ENCODE measurements at regions not wholly inside any gene's neighbourhood (a gene's known extent, or its start where the extent isn't known, plus 50 kb on each side); places are given as distances from the start of the nearest gene placed in this dataset.
A peak's percentile ranks its signal among the peaks of the same experiment; 100 is the strongest.
"Not testable (repeated sequence)": the region's sequence is repeated elsewhere in the genome, so short reads cannot be mapped to it uniquely, and the experiment has no call there.

- H3K79me2 ChIP-seq (ENCODE audit: insufficient read depth, low read length); H3K36me3 Mint-ChIP-seq; H3K4me2 ChIP-seq (replicated peaks; ENCODE audit: extremely low read depth, low read length, poor library complexity, severe bottlenecking); H4K20me1 ChIP-seq (ENCODE audit: insufficient read depth, low read length); H3K36me3 ChIP-seq (replicated peaks in 1 of 2; ENCODE audit: control insufficient read depth in 1 of 2, insufficient read depth in 2 of 2, low read length in 2 of 2); H3K4me1 ChIP-seq (ENCODE audit: control insufficient read depth in 1 of 2, insufficient read depth in 2 of 2, low read length in 2 of 2); intact Hi-C loops (cut with micrococcal nuclease); H3K9ac ChIP-seq (ENCODE audit: insufficient read depth, low read length, poor library complexity, severe bottlenecking); H3K27ac Mint-ChIP-seq; H3K4me3 ChIP-seq (replicated peaks in 1 of 3; ENCODE audit: low read depth in 2 of 3, low read length in 3 of 3); H3K27ac ChIP-seq (ENCODE audit: low read depth in 1 of 2, low read length in 2 of 2); H3K27me3 Mint-ChIP-seq (ENCODE audit: low read depth in 3 of 3); H3K27me3 ChIP-seq (ENCODE audit: control insufficient read depth in 2 of 2, insufficient read depth in 2 of 2, low read length in 2 of 2); H3K4me3 Mint-ChIP-seq; H3K4me1 Mint-ChIP-seq; H2AFZ ChIP-seq (ENCODE audit: insufficient read depth, low read depth, low read length, poor library complexity, severe bottlenecking): not testable (repeated sequence)
- peaks cover 19 to 84% (median 57%) of the 10 kb centered on the region in 7 donors for H3K9me3 Mint-ChIP-seq
- DNase-seq: peak in 1 of 3 donors; percentile 0
- WGBS (ENCODE audit: insufficient coverage): 90% methylated on average over 6 of the region's 28 CpGs
- peaks cover 33 to 82% of the 10 kb centered on the region in 2 donors for H3K9me3 ChIP-seq (replicated peaks in 1 of 2; ENCODE audit: control insufficient read depth in 1 of 2, insufficient read depth in 1 of 2, low read length in 2 of 2)
Observed at GRCh38 chr7:63572196-63572595, 426.5 kb upstream of the ZNF722 start.

GRCh38 chr7:63572956-63573355 lies 425.7 kb upstream of the ZNF722 start:
- H2AFZ ChIP-seq (ENCODE audit: insufficient read depth, low read depth, low read length, poor library complexity, severe bottlenecking); H3K36me3 ChIP-seq (replicated peaks in 1 of 2; ENCODE audit: control insufficient read depth in 1 of 2, insufficient read depth in 2 of 2, low read length in 2 of 2); intact Hi-C loops (cut with micrococcal nuclease): not testable (repeated sequence)

GRCh38 chr7:63573412-63573811 lies 425.2 kb upstream of the ZNF722 start:
- peaks cover 27 to 81% of the 10 kb centered on the region in 2 donors for H3K9me3 ChIP-seq (replicated peaks in 1 of 2; ENCODE audit: control insufficient read depth in 1 of 2, insufficient read depth in 1 of 2, low read length in 2 of 2)
- H3K4me1 ChIP-seq (ENCODE audit: control insufficient read depth in 1 of 2, insufficient read depth in 2 of 2, low read length in 2 of 2); H3K9ac ChIP-seq (ENCODE audit: insufficient read depth, low read length, poor library complexity, severe bottlenecking); H3K36me3 ChIP-seq (replicated peaks in 1 of 2; ENCODE audit: control insufficient read depth in 1 of 2, insufficient read depth in 2 of 2, low read length in 2 of 2); H3K4me1 Mint-ChIP-seq; H3K27ac Mint-ChIP-seq; H2AFZ ChIP-seq (ENCODE audit: insufficient read depth, low read depth, low read length, poor library complexity, severe bottlenecking); H3K27me3 ChIP-seq (ENCODE audit: control insufficient read depth in 2 of 2, insufficient read depth in 2 of 2, low read length in 2 of 2); H3K79me2 ChIP-seq (ENCODE audit: insufficient read depth, low read length); H3K36me3 Mint-ChIP-seq; H3K27ac ChIP-seq (ENCODE audit: low read depth in 1 of 2, low read length in 2 of 2); DNase-seq; H3K4me2 ChIP-seq (replicated peaks; ENCODE audit: extremely low read depth, low read length, poor library complexity, severe bottlenecking); H3K27me3 Mint-ChIP-seq (ENCODE audit: low read depth in 3 of 3); intact Hi-C loops (cut with micrococcal nuclease); H3K4me3 Mint-ChIP-seq; H3K4me3 ChIP-seq (replicated peaks in 1 of 3; ENCODE audit: low read depth in 2 of 3, low read length in 3 of 3); H4K20me1 ChIP-seq (ENCODE audit: insufficient read depth, low read length): not testable (repeated sequence)
- no CpG with 5 or more reads among the region's 10 CpGs for WGBS (ENCODE audit: insufficient coverage)
- peaks cover 12 to 83% (median 63%) of the 10 kb centered on the region in 7 donors for H3K9me3 Mint-ChIP-seq

More at GRCh38 chr7:63572956-63573355, 425.7 kb upstream of the ZNF722 start:
- not testable (repeated sequence) for H3K9ac ChIP-seq (ENCODE audit: insufficient read depth, low read length, poor library complexity, severe bottlenecking); H3K27ac ChIP-seq (ENCODE audit: low read depth in 1 of 2, low read length in 2 of 2); H3K27me3 ChIP-seq (ENCODE audit: control insufficient read depth in 2 of 2, insufficient read depth in 2 of 2, low read length in 2 of 2); H3K4me2 ChIP-seq (replicated peaks; ENCODE audit: extremely low read depth, low read length, poor library complexity, severe bottlenecking); H4K20me1 ChIP-seq (ENCODE audit: insufficient read depth, low read length); H3K36me3 Mint-ChIP-seq; H3K27ac Mint-ChIP-seq; H3K4me3 ChIP-seq (replicated peaks in 1 of 3; ENCODE audit: low read depth in 2 of 3, low read length in 3 of 3); H3K27me3 Mint-ChIP-seq (ENCODE audit: low read depth in 3 of 3); H3K4me3 Mint-ChIP-seq; H3K79me2 ChIP-seq (ENCODE audit: insufficient read depth, low read length); H3K4me1 ChIP-seq (ENCODE audit: control insufficient read depth in 1 of 2, insufficient read depth in 2 of 2, low read length in 2 of 2); H3K4me1 Mint-ChIP-seq
- 78% methylated on average over 6 of the region's 23 CpGs for WGBS (ENCODE audit: insufficient coverage)
- peak in 1 of 3 donors; percentile 2 for DNase-seq
- peaks cover 27 to 81% of the 10 kb centered on the region in 2 donors for H3K9me3 ChIP-seq (replicated peaks in 1 of 2; ENCODE audit: control insufficient read depth in 1 of 2, insufficient read depth in 1 of 2, low read length in 2 of 2)
- H3K9me3 Mint-ChIP-seq: peaks cover 15 to 85% (median 61%) of the 10 kb centered on the region in 7 donors

GRCh38 chr7:63576421-63576820 lies 422.2 kb upstream of the ZNF722 start:
- H3K79me2 ChIP-seq (ENCODE audit: insufficient read depth, low read length); H3K36me3 ChIP-seq (replicated peaks in 1 of 2; ENCODE audit: control insufficient read depth in 1 of 2, insufficient read depth in 2 of 2, low read length in 2 of 2); H3K4me2 ChIP-seq (replicated peaks; ENCODE audit: extremely low read depth, low read length, poor library complexity, severe bottlenecking); H3K9ac ChIP-seq (ENCODE audit: insufficient read depth, low read length, poor library complexity, severe bottlenecking); H3K4me3 ChIP-seq (replicated peaks in 1 of 3; ENCODE audit: low read depth in 2 of 3, low read length in 3 of 3); H3K27me3 Mint-ChIP-seq (ENCODE audit: low read depth in 3 of 3); H3K4me3 Mint-ChIP-seq; H4K20me1 ChIP-seq (ENCODE audit: insufficient read depth, low read length); H2AFZ ChIP-seq (ENCODE audit: insufficient read depth, low read depth, low read length, poor library complexity, severe bottlenecking); H3K27me3 ChIP-seq (ENCODE audit: control insufficient read depth in 2 of 2, insufficient read depth in 2 of 2, low read length in 2 of 2); intact Hi-C loops (cut with micrococcal nuclease); H3K27ac Mint-ChIP-seq; H3K4me1 ChIP-seq (ENCODE audit: control insufficient read depth in 1 of 2, insufficient read depth in 2 of 2, low read length in 2 of 2); H3K27ac ChIP-seq (ENCODE audit: low read depth in 1 of 2, low read length in 2 of 2); H3K4me1 Mint-ChIP-seq; H3K36me3 Mint-ChIP-seq: not testable (repeated sequence)
- peaks cover 26 to 83% of the 10 kb centered on the region in 2 donors for H3K9me3 ChIP-seq (replicated peaks in 1 of 2; ENCODE audit: control insufficient read depth in 1 of 2, insufficient read depth in 1 of 2, low read length in 2 of 2)
- H3K9me3 Mint-ChIP-seq: peaks cover 20 to 86% (median 67%) of the 10 kb centered on the region in 7 donors
- peak in 1 of 3 donors; percentile 1 for DNase-seq
- WGBS (ENCODE audit: insufficient coverage): 70% methylated on average over 4 of the region's 10 CpGs
